Hepatocyte (in vitro differentiated cells): ENCODE measurements at regions not wholly inside any gene's neighbourhood (a gene's known extent, or its start where the extent isn't known, plus 50 kb on each side); places are given as distances from the start of the nearest gene placed in this dataset.

Source experiments
- CTCF ChIP-seq: fragments of 200-600 bp; sonication (generic); IDR thresholded peaks from 2 replicates; pipeline ENCODE4 v1.5.1; 2016; ENCODE audit warnings: antibody characterized with exemption, mild to moderate bottlenecking; ENCODE audit not compliant: poor library complexity
- EZH2 ChIP-seq: fragments of 200-600 bp; sonication (generic); IDR thresholded peaks from 2 replicates; pipeline ENCODE4 v1.6.1; 2016; ENCODE audit warnings: antibody characterized with exemption, mild to moderate bottlenecking, borderline replicate concordance
- EZH2phosphoT487 ChIP-seq: fragments of 200-600 bp; sonication (generic); IDR thresholded peaks from one replicate; pipeline ENCODE4 v1.6.1; 2018; ENCODE audit warnings: antibody characterized with exemption, mild to moderate bottlenecking, low read depth, moderate library complexity; ENCODE audit not compliant: unreplicated experiment, severe bottlenecking

DNA sequence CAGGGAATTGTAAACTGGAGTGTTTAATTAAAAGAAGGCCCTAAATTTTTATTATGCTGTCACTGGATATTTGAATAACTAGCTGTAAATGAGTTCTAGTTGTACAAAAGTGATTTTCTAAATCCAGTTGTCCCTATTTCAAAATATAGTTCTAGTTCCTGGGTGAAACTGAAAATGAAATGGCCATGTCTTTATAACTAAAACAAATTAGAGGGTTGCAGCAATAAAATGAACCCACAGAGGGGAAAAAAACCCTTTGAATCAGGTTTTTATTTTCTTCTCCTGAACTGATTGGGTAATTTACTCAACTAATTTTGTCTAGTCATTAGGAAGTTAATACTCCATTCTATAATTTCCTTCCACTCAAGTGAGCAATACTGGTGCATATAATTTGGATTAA lies 55.6 kb upstream of the MAP4K3 start:
- TF ChIP-seq CTCF (no peak), EZH2 (no peak), EZH2phosphoT487 (no peak)
